Gastroesophageal sphincter (tissue), 2 donors: ENCODE measurements at regions not wholly inside any gene's neighbourhood (a gene's known extent, or its start where the extent isn't known, plus 50 kb on each side); places are given as distances from the start of the nearest gene placed in this dataset.

ENCODE experiments used
- POLR2A ChIP-seq, 2 donors: fragments of 450-650 bp; IDR thresholded peaks; one replicate each; pipeline ENCODE4 v1.6.1; 2017; ENCODE audit warnings: antibody characterized with exemption in 2 of 2, mild to moderate bottlenecking in 2 of 2, moderate library complexity in 1 of 2
- POLR2AphosphoS5 ChIP-seq: sonication (generic); formaldehyde crosslinking; IDR thresholded peaks from one replicate; pipeline ENCODE4 v1.6.1; 2017; ENCODE audit warnings: antibody characterized with exemption

GRCh38 chr6:23179994-23180393, 610.6 kb downstream of the HDGFL1 start:
- no peak for TF ChIP-seq POLR2A (IDR thresholded peaks at IDR 0.05)
- TF ChIP-seq POLR2AphosphoS5 = no peak
